HG02678 (cell line): ENCODE measurements at regions not wholly inside any gene's neighbourhood (a gene's known extent, or its start where the extent isn't known, plus 50 kb on each side); places are given as distances from the start of the nearest gene placed in this dataset.

Experiments
- ATAC-seq: cut with Tn5 transposase; IDR thresholded peaks from one replicate; pipeline ENCODE4 v1.9.1; 2021; ENCODE audit warnings: mild to moderate bottlenecking, moderate library complexity; ENCODE audit not compliant: unreplicated experiment

GRCh38 chr20:11231742-11232648 is 558.2 kb upstream of the JAG1 start:
- ATAC-seq, result no peak

GRCh38 chr20:11232896-11233295 is 559.1 kb upstream of the JAG1 start:
- no peak for ATAC-seq

- ATAC-seq, result no peak
These were observed 560.4 kb upstream of the JAG1 start for GRCh38 chr20:11234181-11234580.

GRCh38 chr20:11234608-11235007 is 560.8 kb upstream of the JAG1 start:
- peak; percentile 58 for ATAC-seq

- ATAC-seq, result no peak
These were observed 561.3 kb upstream of the JAG1 start for GRCh38 chr20:11235058-11235457.

- no peak for ATAC-seq
These were observed 568.5 kb upstream of the JAG1 start for GRCh38 chr20:11242320-11242719.

- no peak for ATAC-seq
These were observed 571.6 kb upstream of the JAG1 start for GRCh38 chr20:11245431-11245830.

GRCh38 chr20:11246251-11246775 is 572.5 kb upstream of the JAG1 start:
- no peak for ATAC-seq

GRCh38 chr20:11247046-11248010 is 573.5 kb upstream of the JAG1 start:
- ATAC-seq, result no peak

- ATAC-seq, result no peak
These were observed 574.2 kb upstream of the JAG1 start for GRCh38 chr20:11248011-11248409.

- no peak for ATAC-seq
These were observed 575.2 kb upstream of the JAG1 start for GRCh38 chr20:11248687-11249638.

GRCh38 chr20:11249683-11250082 is 575.9 kb upstream of the JAG1 start:
- ATAC-seq, result no peak

GRCh38 chr20:11252447-11252846 is 578.6 kb upstream of the JAG1 start:
- no peak for ATAC-seq

GRCh38 chr20:11255455-11255854 is 581.7 kb upstream of the JAG1 start:
- ATAC-seq, result no peak

- no peak for ATAC-seq
These were observed 582.1 kb upstream of the JAG1 start for GRCh38 chr20:11255860-11256259.

- no peak for ATAC-seq
These were observed 586.8 kb upstream of the JAG1 start for GRCh38 chr20:11260611-11261010.

- peak; percentile 65 for ATAC-seq
These were observed 587.8 kb upstream of the JAG1 start for GRCh38 chr20:11261533-11262000.

- ATAC-seq, result no peak
These were observed 592.8 kb upstream of the JAG1 start for GRCh38 chr20:11266571-11266970.

GRCh38 chr20:11267131-11267761 is 593.4 kb upstream of the JAG1 start:
- peak; percentile 75 for ATAC-seq
